Adrenal gland (tissue), 9 donors: ENCODE measurements at regions not wholly inside any gene's neighbourhood (a gene's known extent, or its start where the extent isn't known, plus 50 kb on each side); places are given as distances from the start of the nearest gene placed in this dataset.

ENCODE experiments used
- DNase-seq, 7 donors: peaks; one replicate each; pipeline ENCODE4 v3.0.0-alpha.2; 2019 to 2020
- H3K27ac ChIP-seq, 5 donors: fragments of 200-600 bp; sonication (generic) in 4 of 5; 1 replicate in 3 of 5; 2 replicates in 2 of 5; pipeline versions ENCODE4 v1.5.1 to v1.8.0; 2016 to 2020; ENCODE audit warnings: mild to moderate bottlenecking in 1 of 5
- H3K27me3 ChIP-seq: fragments of 200-600 bp; 2 replicates; pipeline ENCODE4 v1.8.0; 2021
- H3K36me3 ChIP-seq, 2 donors: fragments of 200-600 bp; replicated peaks in 1 of 2; 1 replicate in 1 of 2; 2 replicates in 1 of 2; pipeline versions ENCODE4 v1.5.1 to v1.8.0; 2018 to 2022
- H3K4me1 ChIP-seq, 2 donors: fragments of 200-600 bp; replicated peaks in 1 of 2; 1 replicate in 1 of 2; 2 replicates in 1 of 2; pipeline versions ENCODE4 v1.5.1 to v1.8.0; 2018 to 2021
- H3K4me3 ChIP-seq, 4 donors: fragments of 200-600 bp; sonication (generic) in 3 of 4; one replicate each; pipeline ENCODE4 v1.5.1; 2016 to 2018
- H3K9me3 ChIP-seq, 3 donors: fragments of 200-600 bp; sonication (generic) in 1 of 3; replicated peaks in 1 of 3; 1 replicate in 2 of 3; 2 replicates in 1 of 3; pipeline versions ENCODE4 v1.5.1 to v1.8.0; 2016 to 2021
- CTCF ChIP-seq, 6 experiments: fragments of 450-650 bp in 4 of 6; fragments of 200-600 bp in 2 of 6; sonication (generic) in 1 of 6; IDR thresholded peaks; 1 replicate in 5 of 6; 2 replicates in 1 of 6; pipeline versions ENCODE4 v1.5.1 to v1.8.0; 2016 to 2021; ENCODE audit warnings: antibody characterized with exemption in 6 of 6, mild to moderate bottlenecking in 2 of 6, moderate library complexity in 1 of 6
- POLR2A ChIP-seq, 2 donors: fragments of 450-650 bp; IDR thresholded peaks; one replicate each; pipeline ENCODE4 v1.6.1; 2017; ENCODE audit warnings: antibody characterized with exemption in 2 of 2, mild to moderate bottlenecking in 2 of 2, moderate library complexity in 1 of 2
- WGBS, 4 donors: extraction: QIAGEN DNeasy Blood & Tissue Kit in 2 of 4; methylation state at CpG; one replicate each; pipeline versions ENCODE4 v1.1.5 to v1.1.7; 2013 to 2017; 5-methylcytosine and 5-hydroxymethylcytosine counted together
- intact Hi-C, 2 donors: fragments of 100-400 bp; cut with DNase I; formaldehyde crosslinking; loops; one replicate each; pipeline versions ENCODE4 v1.14.1 to v1.15.0; 2022 to 2023
- donor health status: healthy with polysubstance abuse.
- donor health status: Bipolar disorder and iron deficiency.
- donor health status: DM: yes; HTN: yes; CAD: no.
- donor health status: DM: no; HTN: no; CAD: no.
- donor health status: DM: no; HTN: no; CAD: no.

- Histone ChIP-seq H3K4me3 (no peak overlapping the region), H3K36me3 (no peaks in the 10 kb centered on the region), H3K9me3 (no peaks in the 10 kb centered on the region), H3K27me3 (no peaks in the 10 kb centered on the region), H3K27ac (no peak overlapping the region), H3K4me1 (no peaks in the 10 kb centered on the region)
- no peak for TF ChIP-seq CTCF (IDR thresholded peaks at IDR 0.05)
- DNase-seq = no peak
- WGBS, 4 donors = 70 to 84% (median 78%) methylated on average over 2 of the region's 2 CpGs
- intact Hi-C loops = no loop called here
Measured at GRCh38 chr6:90795078-90795477, 208.2 kb upstream of the MAP3K7 start.

- 67 to 77% (median 72%) methylated on average over 2 of the region's 2 CpGs for WGBS, 4 donors
- no peaks in the 10 kb centered on the region for H3K36me3 ChIP-seq
- intact Hi-C loops = no loop called here
- no peak overlapping the region for H3K27ac ChIP-seq
- TF ChIP-seq POLR2A (IDR thresholded peaks at IDR 0.05) (no peak), CTCF (IDR thresholded peaks at IDR 0.05) (no peak)
- DNase-seq = no peak
- H3K4me1 ChIP-seq = no peaks in the 10 kb centered on the region
- H3K9me3 ChIP-seq = no peaks in the 10 kb centered on the region
- H3K4me3 ChIP-seq = no peak overlapping the region
- H3K27me3 ChIP-seq = no peaks in the 10 kb centered on the region
Measured at GRCh38 chr6:90793771-90794170, 206.9 kb upstream of the MAP3K7 start.

GRCh38 chr6:90790696-90791095 is 203.8 kb upstream of the MAP3K7 start:
- no peak overlapping the region for H3K4me3 ChIP-seq
- no peaks in the 10 kb centered on the region for H3K27me3 ChIP-seq
- TF ChIP-seq CTCF (IDR thresholded peaks at IDR 0.05) = no peak
- no peak for TF ChIP-seq POLR2A (IDR thresholded peaks at IDR 0.05)
- no peak overlapping the region for H3K27ac ChIP-seq
- no peaks in the 10 kb centered on the region for H3K36me3 ChIP-seq
- 72 to 86% (median 80%) methylated on average over 2 of the region's 2 CpGs for WGBS, 4 donors
- no peaks in the 10 kb centered on the region for H3K9me3 ChIP-seq
- intact Hi-C loops = no loop called here
- DNase-seq = no peak
- no peaks in the 10 kb centered on the region for H3K4me1 ChIP-seq

GRCh38 chr6:90790058-90790457 is 203.2 kb upstream of the MAP3K7 start:
- Histone ChIP-seq H3K4me1 (no peaks in the 10 kb centered on the region), H3K27me3 (no peaks in the 10 kb centered on the region), H3K9me3 (no peaks in the 10 kb centered on the region), H3K36me3 (no peaks in the 10 kb centered on the region), H3K27ac (no peak overlapping the region), H3K4me3 (no peak overlapping the region)
- no peak for TF ChIP-seq POLR2A (IDR thresholded peaks at IDR 0.05)
- TF ChIP-seq CTCF (IDR thresholded peaks at IDR 0.05) = no peak
- no peak for DNase-seq
- intact Hi-C loops = no loop called here
- 31 to 43% (median 40%) methylated on average over 7 of the region's 7 CpGs for WGBS, 4 donors
